ENCODE measurements at regions not wholly inside any gene's neighbourhood (a gene's known extent, or its start where the extent isn't known, plus 50 kb on each side); places are given as distances from the start of the nearest gene placed in this dataset.

DNA sequence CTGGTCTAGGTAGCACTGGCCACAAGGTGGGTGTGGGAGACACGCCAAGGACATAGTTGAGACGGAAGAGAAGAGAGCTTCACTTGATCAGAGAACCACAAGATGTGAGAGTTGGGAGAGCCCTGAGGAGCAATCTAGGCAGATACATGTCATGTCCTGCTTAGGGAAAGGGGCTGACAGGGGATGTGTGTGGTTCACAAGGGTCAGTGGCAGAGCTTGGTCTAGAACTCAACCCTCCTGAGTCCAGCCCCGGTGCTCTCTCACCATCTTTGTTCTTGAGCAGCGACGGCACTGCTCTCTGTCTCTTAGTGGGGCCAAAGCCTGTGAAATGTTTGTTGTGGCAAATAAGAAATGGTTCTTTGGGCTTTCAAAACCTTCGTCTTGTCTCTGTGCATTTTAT lies 243.5 kb upstream of the ROPN1 start:
- H3K27me3 Mint-ChIP-seq, result peaks cover 16% of the 10 kb centered on the region
- H3K27ac Mint-ChIP-seq, result no peak overlapping the region
- ATAC-seq (ENCODE audit: low read depth) (no peak), DNase-seq (ENCODE audit: low spot score in 2 of 2) (no peak)
- no peaks in the 10 kb centered on the region for H3K9me3 Mint-ChIP-seq
- no peak overlapping the region for H3K4me3 Mint-ChIP-seq
- H3K4me1 Mint-ChIP-seq, result no peaks in the 10 kb centered on the region
- no peaks in the 10 kb centered on the region for H3K36me3 Mint-ChIP-seq

- DNase-seq (ENCODE audit: low spot score in 2 of 2), result no peak
- no peak overlapping the region for H3K4me3 Mint-ChIP-seq
- H3K27ac Mint-ChIP-seq, result no peak overlapping the region
Observed at GRCh38 chr3:124243177-124243859, 251.4 kb upstream of the ROPN1 start.

GRCh38 chr3:124246376-124246775 lies 254.5 kb upstream of the ROPN1 start:
- no peaks in the 10 kb centered on the region for H3K9me3 Mint-ChIP-seq

More at GRCh38 chr3:124243177-124243859, 251.4 kb upstream of the ROPN1 start:
- no peaks in the 10 kb centered on the region for H3K36me3 Mint-ChIP-seq
- H3K9me3 Mint-ChIP-seq, result no peaks in the 10 kb centered on the region
- H3K27me3 Mint-ChIP-seq, result peaks cover 9% of the 10 kb centered on the region
- no peaks in the 10 kb centered on the region for H3K4me1 Mint-ChIP-seq
- ATAC-seq (ENCODE audit: low read depth), result no peak

DNA sequence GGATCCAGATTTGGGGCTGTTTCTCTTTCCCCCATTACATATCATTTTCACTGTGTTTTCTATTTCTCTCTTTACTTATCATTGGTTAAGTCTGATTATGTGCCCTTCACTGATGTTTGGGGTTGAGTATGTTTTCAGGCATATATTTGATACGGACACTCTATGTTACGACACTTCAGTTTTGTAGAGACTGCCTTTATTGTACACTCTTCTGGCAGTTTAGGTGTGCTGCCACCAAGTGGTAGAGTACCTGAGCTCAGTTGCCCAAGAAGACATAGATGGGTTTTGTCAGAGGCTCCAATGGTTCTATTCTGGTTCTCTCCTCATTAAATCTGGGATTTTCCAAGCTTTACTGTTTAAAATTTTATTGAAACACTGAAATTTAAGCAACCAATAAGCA lies 255.0 kb upstream of the ROPN1 start:
- ATAC-seq (ENCODE audit: low read depth) (no peak), DNase-seq (ENCODE audit: low spot score in 2 of 2) (no peak)
- Mint-ChIP-seq H3K36me3 (no peaks in the 10 kb centered on the region), H3K27me3 (peaks cover 15% of the 10 kb centered on the region), H3K27ac (no peak overlapping the region), H3K4me1 (no peaks in the 10 kb centered on the region), H3K9me3 (no peaks in the 10 kb centered on the region), H3K4me3 (no peak overlapping the region)

More at GRCh38 chr3:124246376-124246775, 254.5 kb upstream of the ROPN1 start:
- no peaks in the 10 kb centered on the region for H3K36me3 Mint-ChIP-seq
- H3K27me3 Mint-ChIP-seq, result peaks cover 15% of the 10 kb centered on the region
- no peak overlapping the region for H3K27ac Mint-ChIP-seq
- no peaks in the 10 kb centered on the region for H3K4me1 Mint-ChIP-seq
- ATAC-seq (ENCODE audit: low read depth) (no peak), DNase-seq (ENCODE audit: low spot score in 2 of 2) (no peak)
- no peak overlapping the region for H3K4me3 Mint-ChIP-seq

- no peak for ATAC-seq (ENCODE audit: low read depth)
- no peak for DNase-seq (ENCODE audit: low spot score in 2 of 2)
- no peaks in the 10 kb centered on the region for H3K36me3 Mint-ChIP-seq
Observed at GRCh38 chr3:124248471-124249028, 256.6 kb upstream of the ROPN1 start.

GRCh38 chr3:124249038-124249437 lies 257.1 kb upstream of the ROPN1 start:
- H3K27me3 Mint-ChIP-seq, result peaks cover 15% of the 10 kb centered on the region
- H3K9me3 Mint-ChIP-seq, result no peaks in the 10 kb centered on the region
- no peak overlapping the region for H3K27ac Mint-ChIP-seq
- DNase-seq (ENCODE audit: low spot score in 2 of 2) (no peak), ATAC-seq (ENCODE audit: low read depth) (no peak)
- H3K36me3 Mint-ChIP-seq, result no peaks in the 10 kb centered on the region
- no peaks in the 10 kb centered on the region for H3K4me1 Mint-ChIP-seq
- no peak overlapping the region for H3K4me3 Mint-ChIP-seq

More at GRCh38 chr3:124248471-124249028, 256.6 kb upstream of the ROPN1 start:
- Mint-ChIP-seq H3K27me3 (peaks cover 14% of the 10 kb centered on the region), H3K9me3 (no peaks in the 10 kb centered on the region), H3K4me3 (no peak overlapping the region), H3K27ac (no peak overlapping the region), H3K4me1 (no peaks in the 10 kb centered on the region)

GRCh38 chr3:124250053-124250452 lies 258.1 kb upstream of the ROPN1 start:
- no peak overlapping the region for H3K4me3 Mint-ChIP-seq
- H3K36me3 Mint-ChIP-seq, result no peaks in the 10 kb centered on the region
- ATAC-seq (ENCODE audit: low read depth) (no peak), DNase-seq (ENCODE audit: low spot score in 2 of 2) (no peak)
- H3K9me3 Mint-ChIP-seq, result no peaks in the 10 kb centered on the region
- H3K27me3 Mint-ChIP-seq, result peaks cover 13% of the 10 kb centered on the region
- no peak overlapping the region for H3K27ac Mint-ChIP-seq
- H3K4me1 Mint-ChIP-seq, result no peaks in the 10 kb centered on the region

GRCh38 chr3:124256156-124256555 lies 264.2 kb upstream of the ROPN1 start:
- no peaks in the 10 kb centered on the region for H3K9me3 Mint-ChIP-seq
- H3K27ac Mint-ChIP-seq, result no peak overlapping the region
- no peak for DNase-seq (ENCODE audit: low spot score in 2 of 2)
- peaks cover 8% of the 10 kb centered on the region for H3K27me3 Mint-ChIP-seq
- no peaks in the 10 kb centered on the region for H3K4me1 Mint-ChIP-seq
- no peak overlapping the region for H3K4me3 Mint-ChIP-seq
- no peaks in the 10 kb centered on the region for H3K36me3 Mint-ChIP-seq
- no peak for ATAC-seq (ENCODE audit: low read depth)

DNA sequence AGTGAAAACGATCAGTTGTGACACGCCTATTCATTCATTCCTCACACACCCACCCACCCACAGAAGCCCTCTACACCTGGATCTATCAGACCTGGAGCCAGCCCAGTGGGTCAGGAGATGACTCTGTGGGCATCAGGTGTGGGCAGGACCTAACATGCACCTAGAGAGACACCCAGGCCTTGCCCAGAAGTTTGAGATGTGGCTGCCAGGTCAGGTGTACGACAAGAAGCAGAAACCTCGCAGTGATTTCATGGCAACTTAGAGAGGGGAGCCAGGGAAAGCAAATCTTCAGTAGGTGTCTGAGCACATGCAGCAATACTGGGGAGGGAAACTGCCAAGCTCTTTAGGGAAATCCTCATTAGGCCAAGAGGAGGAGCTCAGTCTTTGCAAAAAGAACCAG lies 264.7 kb upstream of the ROPN1 start:
- DNase-seq (ENCODE audit: low spot score in 2 of 2), result no peak

DNA sequence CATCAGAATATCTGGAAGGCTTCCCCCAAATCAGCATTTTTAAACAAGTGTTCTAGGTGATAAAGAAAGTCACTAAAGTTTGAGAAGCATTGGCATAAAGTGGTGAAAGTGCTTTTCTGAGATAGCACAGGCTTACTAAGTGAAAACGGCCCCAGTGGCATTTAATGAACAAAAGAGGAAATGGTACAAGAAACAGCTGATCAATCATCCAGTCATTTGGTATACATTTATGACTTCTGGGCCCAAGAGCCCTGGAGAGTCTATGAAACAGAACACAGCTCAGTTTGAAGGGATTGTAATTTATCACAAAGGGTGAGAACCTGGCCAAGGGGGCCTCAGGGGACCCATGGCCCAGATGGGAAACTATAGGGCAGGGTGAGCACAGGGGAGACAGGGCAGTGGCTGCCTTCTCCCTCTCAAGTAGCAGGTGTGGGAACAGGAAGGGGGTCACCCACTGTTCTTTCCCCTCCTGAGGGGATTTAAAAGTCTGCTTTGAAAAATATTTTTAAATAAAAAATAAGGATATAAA lies 265.5 kb upstream of the ROPN1 start:
- DNase-seq (ENCODE audit: low spot score in 2 of 2) (no peak), ATAC-seq (ENCODE audit: low read depth) (no peak)
- Mint-ChIP-seq H3K9me3 (no peaks in the 10 kb centered on the region), H3K4me3 (no peak overlapping the region), H3K36me3 (no peaks in the 10 kb centered on the region), H3K27me3 (peaks cover 8% of the 10 kb centered on the region), H3K4me1 (no peaks in the 10 kb centered on the region), H3K27ac (no peak overlapping the region)

More for the DNA sequence above, 264.7 kb upstream of the ROPN1 start:
- Mint-ChIP-seq H3K9me3 (no peaks in the 10 kb centered on the region), H3K4me3 (no peak overlapping the region), H3K27ac (no peak overlapping the region), H3K36me3 (no peaks in the 10 kb centered on the region), H3K27me3 (peaks cover 8% of the 10 kb centered on the region), H3K4me1 (no peaks in the 10 kb centered on the region)
- no peak for ATAC-seq (ENCODE audit: low read depth)

GRCh38 chr3:124258057-124258500 lies 266.2 kb upstream of the ROPN1 start:
- Mint-ChIP-seq H3K4me1 (no peaks in the 10 kb centered on the region), H3K4me3 (no peak overlapping the region), H3K27me3 (peaks cover 8% of the 10 kb centered on the region), H3K36me3 (no peaks in the 10 kb centered on the region), H3K9me3 (no peaks in the 10 kb centered on the region), H3K27ac (no peak overlapping the region)
- DNase-seq (ENCODE audit: low spot score in 2 of 2) (no peak), ATAC-seq (ENCODE audit: low read depth) (no peak)

- Mint-ChIP-seq H3K4me3 (no peak overlapping the region), H3K36me3 (no peaks in the 10 kb centered on the region), H3K4me1 (no peaks in the 10 kb centered on the region), H3K9me3 (no peaks in the 10 kb centered on the region), H3K27ac (no peak overlapping the region), H3K27me3 (peaks cover 5% of the 10 kb centered on the region)
- DNase-seq (ENCODE audit: low spot score in 2 of 2) (no peak), ATAC-seq (ENCODE audit: low read depth) (no peak)
Observed at GRCh38 chr3:124260206-124260915, 268.4 kb upstream of the ROPN1 start.

DNA sequence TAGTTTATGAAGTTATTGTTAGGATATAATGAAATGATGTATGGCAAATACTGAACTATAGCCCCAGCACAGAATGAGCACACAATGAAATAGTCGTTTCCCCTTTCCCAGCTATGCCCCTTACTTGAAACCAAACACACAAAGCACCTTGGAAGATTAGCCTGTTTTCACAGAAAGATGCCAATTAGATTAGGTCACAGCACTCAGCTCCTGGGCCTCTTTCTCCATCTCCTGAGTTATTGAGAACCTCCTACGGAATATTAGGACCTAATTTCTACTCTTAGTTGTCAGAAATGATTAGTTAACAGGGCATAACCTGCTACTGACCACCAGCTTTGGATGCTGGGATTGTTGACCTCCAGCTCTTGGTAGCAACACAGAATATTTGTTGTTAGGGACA lies 269.4 kb upstream of the ROPN1 start:
- Mint-ChIP-seq H3K36me3 (no peaks in the 10 kb centered on the region), H3K4me3 (no peak overlapping the region), H3K27me3 (peaks cover 1% of the 10 kb centered on the region), H3K9me3 (no peaks in the 10 kb centered on the region), H3K4me1 (no peaks in the 10 kb centered on the region), H3K27ac (no peak overlapping the region)
- DNase-seq (ENCODE audit: low spot score in 2 of 2) (no peak), ATAC-seq (ENCODE audit: low read depth) (no peak)

- no peaks in the 10 kb centered on the region for H3K4me1 Mint-ChIP-seq
- H3K36me3 Mint-ChIP-seq, result no peaks in the 10 kb centered on the region
- no peak for ATAC-seq (ENCODE audit: low read depth)
- peaks cover 1% of the 10 kb centered on the region for H3K27me3 Mint-ChIP-seq
- H3K9me3 Mint-ChIP-seq, result no peaks in the 10 kb centered on the region
- DNase-seq (ENCODE audit: low spot score in 2 of 2), result no peak
- no peak overlapping the region for H3K4me3 Mint-ChIP-seq
- no peak overlapping the region for H3K27ac Mint-ChIP-seq
Observed at GRCh38 chr3:124263168-124263567, 271.2 kb upstream of the ROPN1 start.

All from memory B cell (primary cell).